MCF 10A (cell line): ENCODE measurements at regions not wholly inside any gene's neighbourhood (a gene's known extent, or its start where the extent isn't known, plus 50 kb on each side); places are given as distances from the start of the nearest gene placed in this dataset.

Experiments used
- BruUV-seq: library from RNA; stranded (reverse); fragments of 400-500 nt; replicated peaks from 2 replicates; lab custom pipeline; 2021; lab: Mats Ljungman, UMichigan
- CTCF ChIA-PET: fragments of 300-600 bp; sonication (Branson Sonifier 250); formaldehyde crosslinking; extraction: SDS; loops from one replicate; lab custom pipeline; 2021; ENCODE audit warnings: antibody characterized with exemption, inconsistent platforms; lab: Yijun Ruan, JAX
- POLR2A ChIA-PET: fragments of 300-600, 350-650 bp; sonication (Branson Sonifier 250); formaldehyde crosslinking; extraction: SDS; loops from one replicate; lab custom pipeline; 2020; ENCODE audit warnings: antibody characterized with exemption, inconsistent platforms; lab: Yijun Ruan, JAX
- DNase-seq: peaks from one replicate; pipeline ENCODE4 v3.0.0-alpha.2; 2018; ENCODE audit not compliant: unreplicated experiment
- H3K27ac Mint-ChIP-seq: one replicate; pipeline ENCODE4 v1.8.0; 2022; ENCODE audit warnings: mild to moderate bottlenecking, low read depth, mixed read lengths; ENCODE audit not compliant: unreplicated experiment
- H3K27me3 Mint-ChIP-seq: one replicate; pipeline ENCODE4 v1.8.0; 2022; ENCODE audit warnings: mixed read lengths; ENCODE audit not compliant: insufficient read depth, unreplicated experiment
- H3K36me3 Mint-ChIP-seq: one replicate; pipeline ENCODE4 v1.8.0; 2022; ENCODE audit warnings: mild to moderate bottlenecking, moderate library complexity, mixed read lengths; ENCODE audit not compliant: insufficient read depth, unreplicated experiment
- H3K4me1 Mint-ChIP-seq: one replicate; pipeline ENCODE4 v1.8.0; 2022; ENCODE audit warnings: mixed read lengths; ENCODE audit not compliant: insufficient read depth, unreplicated experiment
- H3K4me3 Mint-ChIP-seq: one replicate; pipeline ENCODE4 v1.8.0; 2022; ENCODE audit warnings: mild to moderate bottlenecking, moderate library complexity, mixed read lengths; ENCODE audit not compliant: unreplicated experiment
- H3K9me3 Mint-ChIP-seq: one replicate; pipeline ENCODE4 v1.8.0; 2022; ENCODE audit warnings: mixed read lengths; ENCODE audit not compliant: unreplicated experiment
- CTCF ChIP-seq: fragments of 200-600 bp; IDR thresholded peaks from one replicate; pipeline ENCODE4 v1.8.0; 2022; ENCODE audit warnings: antibody characterized with exemption, mild to moderate bottlenecking; ENCODE audit not compliant: unreplicated experiment
- intact Hi-C: fragments of 100-400 bp; cut with micrococcal nuclease; formaldehyde crosslinking; loops from 2 replicates; pipeline ENCODE4 v1.14.1; 2022

GRCh38 chr1:82697965-82698364, 897.2 kb downstream of the ADGRL2 start:
- no TSS peak for BruUV-seq
- no peak overlapping the region for H3K4me3 Mint-ChIP-seq
- POLR2A ChIA-PET, result no interaction called here
- H3K4me1 Mint-ChIP-seq, result no peaks in the 10 kb centered on the region
- no peaks in the 10 kb centered on the region for H3K36me3 Mint-ChIP-seq
- intact Hi-C loops, result no loop called here
- H3K27ac Mint-ChIP-seq, result no peak overlapping the region
- no peak for TF ChIP-seq CTCF
- no peaks in the 10 kb centered on the region for H3K9me3 Mint-ChIP-seq
- CTCF ChIA-PET, result interaction anchor here (0.7 kb wide), 1 partner anchor 66 kb away, joined by 3 read pairs; no protein-coding TSS in a partner anchor
- H3K27me3 Mint-ChIP-seq, result no peaks in the 10 kb centered on the region
- no peak for DNase-seq

- CTCF ChIA-PET, result interaction anchor here (0.6 kb wide), 2 partner anchors 142 to 175 kb away, joined by 4 to 5 read pairs; no protein-coding TSS in a partner anchor
- H3K36me3 Mint-ChIP-seq, result no peaks in the 10 kb centered on the region
- no peaks in the 10 kb centered on the region for H3K27me3 Mint-ChIP-seq
- POLR2A ChIA-PET, result interaction anchor here (1.2 kb wide), 1 partner anchor 14 kb away, joined by 4 read pairs; no protein-coding TSS in a partner anchor
- peaks cover under 1% of the 10 kb centered on the region for H3K9me3 Mint-ChIP-seq
- peak; percentile 2 for DNase-seq
- intact Hi-C loops, result no loop called here
- H3K4me3 Mint-ChIP-seq, result no peak overlapping the region
- no TSS peak for BruUV-seq
- TF ChIP-seq CTCF, result no peak
- no peak overlapping the region for H3K27ac Mint-ChIP-seq
- H3K4me1 Mint-ChIP-seq, result no peaks in the 10 kb centered on the region
These were observed 894.7 kb downstream of the ADGRL2 start for GRCh38 chr1:82695443-82695842.

GRCh38 chr1:82690411-82690810, 889.7 kb downstream of the ADGRL2 start:
- CTCF ChIA-PET, result interaction anchor here (0.7 kb wide), 1 partner anchor 1118 kb away, joined by 3 read pairs; no protein-coding TSS in a partner anchor
- no peak overlapping the region for H3K4me3 Mint-ChIP-seq
- POLR2A ChIA-PET, result no interaction called here
- intact Hi-C loops, result no loop called here
- no peaks in the 10 kb centered on the region for H3K27me3 Mint-ChIP-seq
- H3K4me1 Mint-ChIP-seq, result no peaks in the 10 kb centered on the region
- H3K9me3 Mint-ChIP-seq, result peaks cover 22% of the 10 kb centered on the region
- H3K36me3 Mint-ChIP-seq, result no peaks in the 10 kb centered on the region
- BruUV-seq, result no TSS peak
- H3K27ac Mint-ChIP-seq, result no peak overlapping the region
- DNase-seq, result no peak
- TF ChIP-seq CTCF, result no peak

- no peak for DNase-seq
- CTCF ChIA-PET, result interaction anchor here (0.7 to 1.5 kb wide), 3 partner anchors 8 to 1310 kb away, joined by 3 to 4 read pairs (median 4); no protein-coding TSS in a partner anchor
- H3K27me3 Mint-ChIP-seq, result no peaks in the 10 kb centered on the region
- H3K36me3 Mint-ChIP-seq, result no peaks in the 10 kb centered on the region
- intact Hi-C loops, result no loop called here
- H3K4me3 Mint-ChIP-seq, result no peak overlapping the region
- H3K27ac Mint-ChIP-seq, result no peak overlapping the region
- no peak for TF ChIP-seq CTCF
- peaks cover 22% of the 10 kb centered on the region for H3K9me3 Mint-ChIP-seq
- no peaks in the 10 kb centered on the region for H3K4me1 Mint-ChIP-seq
- BruUV-seq, result no TSS peak
- POLR2A ChIA-PET, result interaction anchor here (0.7 kb wide), 1 partner anchor 1070 kb away, joined by 4 read pairs; no protein-coding TSS in a partner anchor
These were observed 888.5 kb downstream of the ADGRL2 start for GRCh38 chr1:82689217-82689616.
